Psoas muscle (tissue), 7 donors: ENCODE measurements at regions not wholly inside any gene's neighbourhood (a gene's known extent, or its start where the extent isn't known, plus 50 kb on each side); places are given as distances from the start of the nearest gene placed in this dataset.
A peak's percentile ranks its signal among the peaks of the same experiment; 100 is the strongest.

Source experiments
- ATAC-seq, 4 donors: fragments of 200-7000 bp; cut with Tn5 transposase; one replicate each; pipeline ENCODE4 v1.9.1; 2020; ENCODE audit warnings: moderate library complexity in 3 of 4, mild to moderate bottlenecking in 2 of 4
- DNase-seq, 2 donors: peaks; one replicate each; pipeline ENCODE4 v3.0.0-alpha.2; 2020
- H3K27ac ChIP-seq: fragments of 200-600 bp; one replicate; pipeline ENCODE4 v1.8.0; 2022
- H3K27me3 ChIP-seq, 3 donors: fragments of 200-600 bp in 1 of 3; one replicate each; pipeline versions ENCODE4 v1.6.1 to v1.8.0; 2013 to 2022; ENCODE audit warnings: low read length in 2 of 3, mild to moderate bottlenecking in 2 of 3, moderate library complexity in 1 of 3; ENCODE audit not compliant: insufficient read depth in 3 of 3
- H3K36me3 ChIP-seq, 2 donors: fragments of 200-600 bp in 1 of 2; one replicate each; pipeline versions ENCODE4 v1.6.1 to v1.8.0; 2013 to 2022; ENCODE audit warnings: low read depth in 1 of 2, mild to moderate bottlenecking in 1 of 2, moderate library complexity in 1 of 2; ENCODE audit not compliant: insufficient read depth in 1 of 2
- H3K4me1 ChIP-seq: fragments of 200-600 bp; one replicate; pipeline ENCODE4 v1.8.0; 2022
- H3K4me3 ChIP-seq: fragments of 200-600 bp; one replicate; pipeline ENCODE4 v1.8.0; 2022; ENCODE audit warnings: mild to moderate bottlenecking
- H3K9me3 ChIP-seq: fragments of 200-600 bp; one replicate; pipeline ENCODE4 v1.8.0; 2022
- CTCF ChIP-seq: fragments of 200-600 bp; IDR thresholded peaks from one replicate; pipeline ENCODE4 v1.8.0; 2022; ENCODE audit warnings: antibody characterized with exemption
- WGBS, 3 donors: extraction: QIAGEN DNeasy Blood & Tissue Kit; methylation state at CpG; one replicate each; pipeline versions ENCODE4 v1.1.6 to v1.1.7; 2013; 5-methylcytosine and 5-hydroxymethylcytosine counted together
- intact Hi-C, 2 donors: fragments of 100-400 bp; cut with DNase I; formaldehyde crosslinking; loops; one replicate each; pipeline versions ENCODE4 v1.11.0 to v1.14.2; 2022
- donor health status: healthy with polysubstance abuse.
- donor health status: DM: no; HTN: no; CAD: no; lungs with moderate emphysema.
- donor health status: Bipolar disorder and iron deficiency.
- donor health status: healthy.
- donor health status: DM: yes; HTN: yes; CAD: no.
- donor health status: DM: no; HTN: no; CAD: no.
- donor health status: DM: yes; HTN: yes; CAD: no.

- Histone ChIP-seq H3K36me3 (no peaks in the 10 kb centered on the region), H3K4me3 (no peak overlapping the region), H3K9me3 (no peaks in the 10 kb centered on the region), H3K4me1 (no peaks in the 10 kb centered on the region), H3K27ac (no peak overlapping the region), H3K27me3 (no peaks in the 10 kb centered on the region)
- intact Hi-C loops, result loop anchor here in 1 of 2 donors (10.0 kb wide), 1 partner anchor 78 kb away; no protein-coding TSS in a partner anchor
- DNase-seq, result peak in 1 of 2 donors; percentile 26
- 80 to 82% (median 81%) methylated on average over 51 to 58 of the region's 58 CpGs for WGBS, 3 donors
- TF ChIP-seq CTCF, result no peak
- ATAC-seq, result no peak
Observed at GRCh38 chr20:29296256-29297230, 1960.9 kb upstream of the DEFB115 start.

- no peak overlapping the region for H3K4me3 ChIP-seq
- ATAC-seq (no peak), DNase-seq (peak in 1 of 2 donors; percentile 43)
- no peak overlapping the region for H3K27ac ChIP-seq
- intact Hi-C loops, result loop anchor here in 1 of 2 donors (10.0 kb wide), 1 partner anchor 77 kb away; no protein-coding TSS in a partner anchor
- TF ChIP-seq CTCF, result no peak
- H3K9me3 ChIP-seq, result no peaks in the 10 kb centered on the region
- no peaks in the 10 kb centered on the region for H3K36me3 ChIP-seq
- H3K27me3 ChIP-seq, result no peaks in the 10 kb centered on the region
- no peaks in the 10 kb centered on the region for H3K4me1 ChIP-seq
- WGBS, 3 donors, result 73 to 79% (median 78%) methylated on average over 59 to 70 of the region's 70 CpGs
Observed at GRCh38 chr20:29297411-29298270, 1959.8 kb upstream of the DEFB115 start.

GRCh38 chr20:29298271-29298590, 1959.2 kb upstream of the DEFB115 start:
- Histone ChIP-seq H3K36me3 (no peaks in the 10 kb centered on the region), H3K4me3 (no peak overlapping the region), H3K9me3 (no peaks in the 10 kb centered on the region), H3K27me3 (no peaks in the 10 kb centered on the region), H3K27ac (no peak overlapping the region), H3K4me1 (no peaks in the 10 kb centered on the region)
- WGBS, 3 donors, result 76 to 84% (median 81%) methylated on average over 12 of the region's 12 CpGs
- TF ChIP-seq CTCF, result no peak
- intact Hi-C loops, result loop anchor here in 1 of 2 donors (10.0 kb wide), 1 partner anchor 77 kb away; no protein-coding TSS in a partner anchor
- DNase-seq (no peak), ATAC-seq (no peak)

GRCh38 chr20:29298759-29299613, 1958.5 kb upstream of the DEFB115 start:
- 81 to 88% (median 86%) methylated on average over 40 of the region's 40 CpGs for WGBS, 3 donors
- no peak overlapping the region for H3K4me3 ChIP-seq
- DNase-seq (peak in 1 of 2 donors; percentile 24), ATAC-seq (no peak)
- TF ChIP-seq CTCF, result no peak
- H3K27ac ChIP-seq, result no peak overlapping the region
- no peaks in the 10 kb centered on the region for H3K4me1 ChIP-seq
- no peaks in the 10 kb centered on the region for H3K9me3 ChIP-seq
- intact Hi-C loops, result loop anchor here in 1 of 2 donors (10.0 kb wide), 1 partner anchor 76 kb away; no protein-coding TSS in a partner anchor
- H3K36me3 ChIP-seq, result no peaks in the 10 kb centered on the region
- H3K27me3 ChIP-seq, result no peaks in the 10 kb centered on the region
